ENCODE measurements at regions not wholly inside any gene's neighbourhood (a gene's known extent, or its start where the extent isn't known, plus 50 kb on each side); places are given as distances from the start of the nearest gene placed in this dataset.

GRCh38 chrX:147602176-147602696, 309.5 kb upstream of the FMR1 start:
- CTCF ChIA-PET: no interaction called here
- no peaks in the 10 kb centered on the region for H4K20me1 ChIP-seq (ENCODE audit: insufficient read depth)
- RAD21 ChIA-PET (ENCODE audit: low non-redundant PET in 1 of 2, low total read pairs in 2 of 2, uncharacterized antibody in 2 of 2, unreplicated experiment in 2 of 2): no interaction called here
- intact Hi-C loops (cut with micrococcal nuclease): no loop called here
- H3K9me3 ChIP-seq (ENCODE audit: control insufficient read depth in 1 of 2, insufficient read depth in 1 of 2, low read depth in 1 of 2, low read length in 2 of 2): no peaks in the 10 kb centered on the region
- H3K4me1 ChIP-seq (ENCODE audit: control insufficient read depth in 1 of 2, insufficient read depth in 2 of 2, low read length in 2 of 2): no peaks in the 10 kb centered on the region
- POLR2A ChIA-PET: no interaction called here
- H3K9ac ChIP-seq (ENCODE audit: low read length): no peak overlapping the region
- no peak for TF ChIP-seq ZNF274 (IDR thresholded peaks at IDR 0.05; ENCODE audit: low read depth, low read length)
- ATAC-seq (no peak), DNase-seq (ENCODE audit: low read depth, low spot score) (no peak)
- no peak overlapping the region for H3K4me2 ChIP-seq (ENCODE audit: low read length)
- H3K9me2 ChIP-seq (ENCODE audit: insufficient read depth): no peaks in the 10 kb centered on the region
- H3K4me3 ChIP-seq (replicated peaks in 1 of 2; ENCODE audit: low read depth in 1 of 2, low read length in 2 of 2): no peak overlapping the region
- no peaks in the 10 kb centered on the region for H3K36me3 ChIP-seq (ENCODE audit: control insufficient read depth in 1 of 2, insufficient read depth in 2 of 2, low read length in 2 of 2)
- H3K79me2 ChIP-seq (ENCODE audit: insufficient read depth, low read length): no peaks in the 10 kb centered on the region
- no peak overlapping the region for H2AFZ ChIP-seq (ENCODE audit: low read depth, low read length, poor library complexity, severe bottlenecking)
- H3K27ac ChIP-seq (ENCODE audit: low read depth, low read length): no peak overlapping the region
- H3K27me3 ChIP-seq (ENCODE audit: insufficient read depth, low read length): no peaks in the 10 kb centered on the region
- no TSS peak for BruUV-seq (replicated peaks)

- H3K4me1 ChIP-seq (ENCODE audit: control insufficient read depth in 1 of 2, insufficient read depth in 2 of 2, low read length in 2 of 2): no peaks in the 10 kb centered on the region
- no peak overlapping the region for H3K4me2 ChIP-seq (ENCODE audit: low read length)
- RAD21 ChIA-PET (ENCODE audit: low non-redundant PET in 1 of 2, low total read pairs in 2 of 2, uncharacterized antibody in 2 of 2, unreplicated experiment in 2 of 2): no interaction called here
- no peak for DNase-seq (ENCODE audit: low read depth, low spot score)
- H3K79me2 ChIP-seq (ENCODE audit: insufficient read depth, low read length): no peaks in the 10 kb centered on the region
- H2AFZ ChIP-seq (ENCODE audit: low read depth, low read length, poor library complexity, severe bottlenecking): no peak overlapping the region
- no TSS peak for BruUV-seq (replicated peaks)
- CTCF ChIA-PET: no interaction called here
- no peak overlapping the region for H3K9ac ChIP-seq (ENCODE audit: low read length)
- POLR2A ChIA-PET: no interaction called here
- no peak overlapping the region for H3K27ac ChIP-seq (ENCODE audit: low read depth, low read length)
- H3K4me3 ChIP-seq (replicated peaks in 1 of 2; ENCODE audit: low read depth in 1 of 2, low read length in 2 of 2): no peak overlapping the region
- H3K27me3 ChIP-seq (ENCODE audit: insufficient read depth, low read length): no peaks in the 10 kb centered on the region
- H3K9me3 ChIP-seq (ENCODE audit: control insufficient read depth in 1 of 2, insufficient read depth in 1 of 2, low read depth in 1 of 2, low read length in 2 of 2): no peaks in the 10 kb centered on the region
- H3K36me3 ChIP-seq (ENCODE audit: control insufficient read depth in 1 of 2, insufficient read depth in 2 of 2, low read length in 2 of 2): no peaks in the 10 kb centered on the region
- H3K9me2 ChIP-seq (ENCODE audit: insufficient read depth): no peaks in the 10 kb centered on the region
- no peaks in the 10 kb centered on the region for H4K20me1 ChIP-seq (ENCODE audit: insufficient read depth)
- ATAC-seq: no peak
- intact Hi-C loops (cut with micrococcal nuclease): no loop called here
- TF ChIP-seq ZFX (IDR thresholded peaks at IDR 0.05) (no peak), CBX3 (IDR thresholded peaks at IDR 0.05; ENCODE audit: low read depth) (no peak), RAD21 (IDR thresholded peaks at IDR 0.05; ENCODE audit: low read depth) (no peak), MAX (IDR thresholded peaks at IDR 0.05) (no peak), YY1 (IDR thresholded peaks at IDR 0.05; ENCODE audit: extremely low read depth, insufficient replicate concordance, low read depth, low read length) (no peak), CEBPB (IDR thresholded peaks at IDR 0.05; ENCODE audit: low read depth) (no peak), EGR1 (IDR thresholded peaks at IDR 0.05; ENCODE audit: low read depth) (no peak), ZNF274 (IDR thresholded peaks at IDR 0.05; ENCODE audit: low read depth, low read length) (no peak), ELF1 (IDR thresholded peaks at IDR 0.05; ENCODE audit: borderline replicate concordance, low read depth) (no peak), FOSL1 (IDR thresholded peaks at IDR 0.05; ENCODE audit: low read depth) (no peak), EZH2phosphoT487 (IDR thresholded peaks at IDR 0.05; ENCODE audit: borderline replicate concordance) (no peak), ATF3 (IDR thresholded peaks at IDR 0.05) (no peak), TCF7L2 (IDR thresholded peaks at IDR 0.05; ENCODE audit: borderline replicate concordance, extremely low read depth, insufficient read depth, insufficient read length) (no peak), SP1 (IDR thresholded peaks at IDR 0.05; ENCODE audit: low read depth) (no peak), ZBTB33 (IDR thresholded peaks at IDR 0.05; ENCODE audit: extremely low read depth, insufficient replicate concordance, low read length) (no peak), JUND (IDR thresholded peaks at IDR 0.05) (no peak), CTCF (IDR thresholded peaks at IDR 0.05 in 2 of 3, conservative IDR thresholded peaks at IDR 0.05 in 1 of 3; ENCODE audit: borderline replicate concordance in 1 of 3, insufficient read depth in 1 of 3, low read depth in 2 of 3, low read length in 2 of 3) (no peak), SIN3A (IDR thresholded peaks at IDR 0.05; ENCODE audit: low read depth) (no peak), EZH2 (IDR thresholded peaks at IDR 0.05) (no peak)
Observed at GRCh38 chrX:147626605-147627004, 285.1 kb upstream of the FMR1 start.
